Ishikawa (cell line): ENCODE measurements at regions not wholly inside any gene's neighbourhood (a gene's known extent, or its start where the extent isn't known, plus 50 kb on each side); places are given as distances from the start of the nearest gene placed in this dataset.

ENCODE experiments used
- EP300 ChIP-seq: IDR thresholded peaks from 2 replicates; pipeline ENCODE4 v1.6.1; 2012; ENCODE audit warnings: borderline replicate concordance
- FOXM1 ChIP-seq: IDR thresholded peaks from 2 replicates; pipeline ENCODE4 v1.6.1; 2012; ENCODE audit warnings: low read depth, borderline replicate concordance
- MAX ChIP-seq: IDR thresholded peaks from 2 replicates; pipeline ENCODE4 v1.6.1; 2012
- REST ChIP-seq: IDR thresholded peaks from 2 replicates; pipeline ENCODE4 v1.6.1; 2012; ENCODE audit warnings: low read depth, mild to moderate bottlenecking
- TAF1 ChIP-seq: IDR thresholded peaks from 2 replicates; pipeline ENCODE4 v1.6.1; 2012; ENCODE audit warnings: low read depth, mild to moderate bottlenecking
- USF1 ChIP-seq: IDR thresholded peaks from 2 replicates; pipeline ENCODE4 v1.6.1; 2012

- TF ChIP-seq REST (no peak), EP300 (no peak), MAX (no peak), USF1 (no peak), FOXM1 (no peak), TAF1 (no peak)
Observed at GRCh38 chr1:38396606-38397005, 350.0 kb upstream of the POU3F1 start.
